ENCODE measurements at regions not wholly inside any gene's neighbourhood (a gene's known extent, or its start where the extent isn't known, plus 50 kb on each side); places are given as distances from the start of the nearest gene placed in this dataset.

DNA sequence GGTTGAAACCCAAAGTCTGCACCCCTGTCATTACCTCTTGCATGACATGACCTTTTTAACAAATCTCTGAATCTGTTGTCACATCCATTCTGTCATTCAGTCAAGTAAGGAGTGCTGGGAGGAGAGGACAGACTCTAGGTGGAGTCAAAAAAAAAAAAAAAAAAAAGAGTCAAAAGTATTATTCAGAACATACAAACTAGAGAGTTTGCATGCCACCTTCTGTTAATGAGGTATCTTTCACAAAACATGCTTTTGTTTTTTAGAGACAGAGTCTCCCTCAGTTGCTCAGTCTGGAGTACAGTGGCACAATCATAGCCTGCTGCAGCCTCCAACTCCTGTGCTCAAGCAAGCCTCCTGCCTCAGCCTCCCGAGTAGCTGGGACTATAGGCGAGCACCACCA is 81.6 kb upstream of the ARMC3 start:
- no peak for FAIRE-seq
- Histone ChIP-seq H3K4me3 (no peak overlapping the region), H3K79me2 (ENCODE audit: control insufficient read depth, insufficient read depth, low read length) (no peaks in the 10 kb centered on the region), H3K36me3 (ENCODE audit: control insufficient read depth, insufficient read depth, low read length) (no peaks in the 10 kb centered on the region), H4K20me1 (replicated peaks; ENCODE audit: control insufficient read depth, insufficient read depth, low read length) (no peaks in the 10 kb centered on the region), H3K4me2 (ENCODE audit: insufficient read depth, low read length) (no peak overlapping the region), H3K9me1 (ENCODE audit: control insufficient read depth, insufficient read depth, low read length) (no peaks in the 10 kb centered on the region), H2AFZ (ENCODE audit: low read depth, low read length) (no peak overlapping the region), H3K4me1 (replicated peaks in 1 of 2; ENCODE audit: control insufficient read depth in 2 of 2, insufficient read depth in 2 of 2, low read length in 2 of 2) (no peaks in the 10 kb centered on the region), H3K27me3 (ENCODE audit: control insufficient read depth in 2 of 2, insufficient read depth in 2 of 2, low read length in 2 of 2) (no peaks in the 10 kb centered on the region), H3K9me3 (replicated peaks; ENCODE audit: control insufficient read depth, insufficient read depth, low read depth, low read length) (no peaks in the 10 kb centered on the region), H3K27ac (ENCODE audit: extremely low read depth, low read depth, low read length) (no peak overlapping the region), H3K9ac (ENCODE audit: insufficient read depth in 1 of 2, low read depth in 2 of 2, low read length in 2 of 2) (no peak overlapping the region)
- BruUV-seq (replicated peaks), result no TSS peak
- intact Hi-C loops (cut with micrococcal nuclease) (no loop called here), in situ Hi-C loops (cut with MboI) (no loop called here)
- TF ChIP-seq ZNF146 (CRISPR knock-in tag; IDR thresholded peaks at IDR 0.05; ENCODE audit: unreplicated experiment), result no peak
- no peak for TF ChIP-seq CBX8 (IDR thresholded peaks at IDR 0.05; ENCODE audit: borderline replicate concordance, extremely low read depth, low read depth, low read length, poor library complexity, severe bottlenecking)
- no peak for TF ChIP-seq MIER1 (IDR thresholded peaks at IDR 0.05; ENCODE audit: low read depth)
- peak; percentile 61; the same call in 1 of the 2 replicates for TF ChIP-seq ZNF384 (IDR thresholded peaks at IDR 0.05; ENCODE audit: low read depth, low read length)
- no peak for ATAC-seq
- WGBS (ENCODE audit: insufficient coverage, low coverage, missing lambda C conversion rate), result 32% methylated on average over 2 of the region's 2 CpGs
- DNase-seq (ENCODE audit: extremely low read depth in 1 of 4, low spot score in 3 of 4), result no peak
- ChIA-PET CTCF (ENCODE audit: low intra/inter-chr PET ratio) (interaction anchor here (0.7 kb wide), 1 partner anchor 9 kb away, joined by 3 read pairs; no protein-coding TSS in a partner anchor), POLR2A (no interaction called here)

DNA sequence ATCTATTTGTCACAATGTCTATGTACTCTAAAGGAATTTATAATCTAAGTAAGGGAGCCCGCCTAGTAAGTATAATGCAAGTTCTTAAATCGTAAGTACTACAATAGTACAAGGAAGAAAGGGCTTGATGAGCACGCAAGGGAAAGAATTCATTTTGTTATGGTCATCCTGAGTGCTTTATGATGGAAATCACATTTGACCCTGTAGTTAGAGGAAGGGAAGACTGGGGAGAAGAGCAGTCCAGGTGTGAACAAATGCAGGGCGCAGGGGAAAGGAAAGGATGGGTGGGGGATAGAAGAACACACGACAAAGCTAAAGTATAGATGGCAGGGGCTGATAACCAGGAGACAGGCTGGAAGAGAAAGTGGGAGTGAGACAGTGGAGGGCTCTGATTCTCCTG is 88.2 kb upstream of the ARMC3 start:
- H3K27me3 ChIP-seq (ENCODE audit: control insufficient read depth in 2 of 2, insufficient read depth in 2 of 2, low read length in 2 of 2), result no peaks in the 10 kb centered on the region
- CTCF ChIA-PET (ENCODE audit: low intra/inter-chr PET ratio), result no interaction called here
- ATAC-seq (no peak), DNase-seq (ENCODE audit: extremely low read depth in 1 of 4, low spot score in 3 of 4) (no peak), FAIRE-seq (no peak)
- in situ Hi-C loops (cut with MboI) (no loop called here), intact Hi-C loops (cut with micrococcal nuclease) (no loop called here)
- no peaks in the 10 kb centered on the region for H3K79me2 ChIP-seq (ENCODE audit: control insufficient read depth, insufficient read depth, low read length)
- no peak overlapping the region for H3K9ac ChIP-seq (ENCODE audit: insufficient read depth in 1 of 2, low read depth in 2 of 2, low read length in 2 of 2)
- H3K27ac ChIP-seq (ENCODE audit: extremely low read depth, low read depth, low read length), result no peak overlapping the region
- no peak overlapping the region for H3K4me3 ChIP-seq
- no peaks in the 10 kb centered on the region for H3K36me3 ChIP-seq (ENCODE audit: control insufficient read depth, insufficient read depth, low read length)
- no peaks in the 10 kb centered on the region for H3K9me1 ChIP-seq (ENCODE audit: control insufficient read depth, insufficient read depth, low read length)
- no peak overlapping the region for H2AFZ ChIP-seq (ENCODE audit: low read depth, low read length)
- no peaks in the 10 kb centered on the region for H4K20me1 ChIP-seq (replicated peaks; ENCODE audit: control insufficient read depth, insufficient read depth, low read length)
- H3K4me2 ChIP-seq (ENCODE audit: insufficient read depth, low read length), result no peak overlapping the region
- no TSS peak for BruUV-seq (replicated peaks)
- WGBS (ENCODE audit: insufficient coverage, low coverage, missing lambda C conversion rate), result 48% methylated on average over 5 of the region's 5 CpGs
- POLR2A ChIA-PET, result interaction anchor here (0.7 kb wide), 1 partner anchor 18 kb away, joined by 3 read pairs; no protein-coding TSS in a partner anchor
- H3K4me1 ChIP-seq (replicated peaks in 1 of 2; ENCODE audit: control insufficient read depth in 2 of 2, insufficient read depth in 2 of 2, low read length in 2 of 2), result no peaks in the 10 kb centered on the region
- H3K9me3 ChIP-seq (replicated peaks; ENCODE audit: control insufficient read depth, insufficient read depth, low read depth, low read length), result no peaks in the 10 kb centered on the region
- TF ChIP-seq ARID2 (IDR thresholded peaks at IDR 0.05), result no peak
- TF ChIP-seq, protein P1, sequence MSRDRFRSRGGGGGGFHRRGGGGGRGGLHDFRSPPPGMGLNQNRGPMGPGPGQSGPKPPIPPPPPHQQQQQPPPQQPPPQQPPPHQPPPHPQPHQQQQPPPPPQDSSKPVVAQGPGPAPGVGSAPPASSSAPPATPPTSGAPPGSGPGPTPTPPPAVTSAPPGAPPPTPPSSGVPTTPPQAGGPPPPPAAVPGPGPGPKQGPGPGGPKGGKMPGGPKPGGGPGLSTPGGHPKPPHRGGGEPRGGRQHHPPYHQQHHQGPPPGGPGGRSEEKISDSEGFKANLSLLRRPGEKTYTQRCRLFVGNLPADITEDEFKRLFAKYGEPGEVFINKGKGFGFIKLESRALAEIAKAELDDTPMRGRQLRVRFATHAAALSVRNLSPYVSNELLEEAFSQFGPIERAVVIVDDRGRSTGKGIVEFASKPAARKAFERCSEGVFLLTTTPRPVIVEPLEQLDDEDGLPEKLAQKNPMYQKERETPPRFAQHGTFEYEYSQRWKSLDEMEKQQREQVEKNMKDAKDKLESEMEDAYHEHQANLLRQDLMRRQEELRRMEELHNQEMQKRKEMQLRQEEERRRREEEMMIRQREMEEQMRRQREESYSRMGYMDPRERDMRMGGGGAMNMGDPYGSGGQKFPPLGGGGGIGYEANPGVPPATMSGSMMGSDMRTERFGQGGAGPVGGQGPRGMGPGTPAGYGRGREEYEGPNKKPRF (IDR thresholded peaks at IDR 0.05; ENCODE audit: low read depth, low read length), result no peak
- no peak for TF ChIP-seq SAFB (IDR thresholded peaks at IDR 0.05; ENCODE audit: borderline replicate concordance, low read depth, low read length)
- no peak for TF ChIP-seq SMC3 (conservative IDR thresholded peaks at IDR 0.05; ENCODE audit: insufficient read depth, low read depth, low read length)
- TF ChIP-seq MECOM (CRISPR knock-in tag; IDR thresholded peaks at IDR 0.05), result no peak
- TF ChIP-seq, protein P2, sequence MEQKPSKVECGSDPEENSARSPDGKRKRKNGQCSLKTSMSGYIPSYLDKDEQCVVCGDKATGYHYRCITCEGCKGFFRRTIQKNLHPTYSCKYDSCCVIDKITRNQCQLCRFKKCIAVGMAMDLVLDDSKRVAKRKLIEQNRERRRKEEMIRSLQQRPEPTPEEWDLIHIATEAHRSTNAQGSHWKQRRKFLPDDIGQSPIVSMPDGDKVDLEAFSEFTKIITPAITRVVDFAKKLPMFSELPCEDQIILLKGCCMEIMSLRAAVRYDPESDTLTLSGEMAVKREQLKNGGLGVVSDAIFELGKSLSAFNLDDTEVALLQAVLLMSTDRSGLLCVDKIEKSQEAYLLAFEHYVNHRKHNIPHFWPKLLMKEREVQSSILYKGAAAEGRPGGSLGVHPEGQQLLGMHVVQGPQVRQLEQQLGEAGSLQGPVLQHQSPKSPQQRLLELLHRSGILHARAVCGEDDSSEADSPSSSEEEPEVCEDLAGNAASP (IDR thresholded peaks at IDR 0.05), result no peak
